AG09319 (cell line): ENCODE measurements at regions not wholly inside any gene's neighbourhood (a gene's known extent, or its start where the extent isn't known, plus 50 kb on each side); places are given as distances from the start of the nearest gene placed in this dataset.

Experiments
- DNase-seq: peaks from one replicate; pipeline ENCODE4 v3.0.0-alpha.2; 2010; ENCODE audit warnings: low read depth; ENCODE audit errors: extremely low read depth
- CTCF ChIP-seq: IDR thresholded peaks from 2 replicates; pipeline ENCODE4 v1.5.1; 2011; ENCODE audit warnings: low read depth, mild to moderate bottlenecking, inconsistent platforms, low read length, moderate library complexity

- no peak for DNase-seq
- TF ChIP-seq CTCF, result no peak
These were observed 50.0 kb upstream of the DOCK9 start for GRCh38 chr13:99027661-99028425.

GRCh38 chr13:99028890-99029289 is 51.0 kb upstream of the DOCK9 start:
- TF ChIP-seq CTCF, result no peak; the same call in 1 of the 2 replicates
- DNase-seq, result no peak

- TF ChIP-seq CTCF, result no peak
- no peak for DNase-seq
These were observed 51.7 kb upstream of the DOCK9 start for GRCh38 chr13:99029576-99029975.

GRCh38 chr13:99030326-99030725 is 52.5 kb upstream of the DOCK9 start:
- DNase-seq, result no peak
- TF ChIP-seq CTCF, result no peak

GRCh38 chr13:99031832-99032231 is 54.0 kb upstream of the DOCK9 start:
- no peak for DNase-seq
- TF ChIP-seq CTCF, result no peak

GRCh38 chr13:99033814-99034213 is 56.0 kb upstream of the DOCK9 start:
- TF ChIP-seq CTCF, result peak; percentile 60
- no peak for DNase-seq

- no peak for TF ChIP-seq CTCF
- no peak for DNase-seq
These were observed 56.6 kb upstream of the DOCK9 start for GRCh38 chr13:99034333-99035085.
